ENCODE measurements at regions not wholly inside any gene's neighbourhood (a gene's known extent, or its start where the extent isn't known, plus 50 kb on each side); places are given as distances from the start of the nearest gene placed in this dataset.

GRCh38 chr9:74309654-74310053 is 187.5 kb upstream of the RORB start:
- intact Hi-C loops (cut with DNase I): no loop called here

GRCh38 chr9:74317235-74317634 is 179.9 kb upstream of the RORB start:
- ATAC-seq: no peak
- intact Hi-C loops (cut with DNase I): no loop called here
- Histone ChIP-seq H3K27ac (no peak overlapping the region), H3K9me3 (peaks cover 0 to 7% of the 10 kb centered on the region in 2 donors), H3K4me1 (no peaks in the 10 kb centered on the region), H3K4me3 (no peak overlapping the region), H3K36me3 (no peaks in the 10 kb centered on the region), H3K27me3 (no peaks in the 10 kb centered on the region)
- no peak for TF ChIP-seq CTCF (IDR thresholded peaks at IDR 0.05)
- no peak for DNase-seq

More at GRCh38 chr9:74309654-74310053, 187.5 kb upstream of the RORB start:
- H3K4me3 ChIP-seq: no peak overlapping the region
- no peaks in the 10 kb centered on the region for H3K36me3 ChIP-seq
- ATAC-seq (no peak), DNase-seq (no peak)
- H3K27ac ChIP-seq: no peak overlapping the region
- H3K27me3 ChIP-seq: no peaks in the 10 kb centered on the region
- no peaks in the 10 kb centered on the region for H3K4me1 ChIP-seq
- TF ChIP-seq CTCF (IDR thresholded peaks at IDR 0.05): no peak
- H3K9me3 ChIP-seq: no peaks in the 10 kb centered on the region

- no peaks in the 10 kb centered on the region for H3K4me1 ChIP-seq
- H3K27ac ChIP-seq: no peak overlapping the region
- no peaks in the 10 kb centered on the region for H3K36me3 ChIP-seq
- no peak for TF ChIP-seq CTCF (IDR thresholded peaks at IDR 0.05)
- peaks cover 0 to 3% of the 10 kb centered on the region in 2 donors for H3K9me3 ChIP-seq
- H3K27me3 ChIP-seq: no peaks in the 10 kb centered on the region
- H3K4me3 ChIP-seq: no peak overlapping the region
- DNase-seq (no peak), ATAC-seq (no peak)
- intact Hi-C loops (cut with DNase I): no loop called here
Observed at GRCh38 chr9:74321396-74321795, 175.7 kb upstream of the RORB start.

DNA sequence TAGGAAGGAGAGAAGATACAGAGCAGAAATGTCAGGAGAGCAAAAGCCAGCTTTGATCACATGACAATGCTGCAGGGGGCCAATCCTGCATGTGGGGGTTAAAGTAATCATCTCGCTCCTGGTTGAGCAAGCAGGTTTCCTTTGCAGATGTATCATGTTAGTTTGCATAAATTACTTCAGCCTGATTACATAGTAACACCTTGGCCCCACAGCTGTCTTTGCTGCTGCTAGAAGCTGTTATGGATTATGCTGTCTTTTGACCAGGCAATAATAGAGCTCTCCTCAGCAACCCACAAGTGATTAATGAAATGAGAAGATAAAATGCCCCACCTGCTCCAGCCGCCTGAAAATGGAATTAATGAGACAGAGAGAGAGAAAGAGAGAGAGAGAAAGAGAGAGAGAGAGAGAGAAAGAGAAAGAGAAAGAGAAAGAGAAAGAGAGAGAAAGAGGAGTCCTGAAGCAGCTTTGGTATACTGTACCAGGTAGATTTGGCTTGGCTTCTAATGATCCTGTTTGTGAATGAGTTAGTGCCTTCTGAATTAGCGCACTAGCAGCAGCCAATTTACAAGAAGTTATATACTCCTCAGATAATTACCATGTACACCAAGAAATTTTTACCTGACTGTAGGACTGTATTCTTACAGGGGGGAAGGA is 174.3 kb upstream of the RORB start:
- no peak overlapping the region for H3K4me3 ChIP-seq
- no peak for ATAC-seq
- no peak for TF ChIP-seq CTCF (IDR thresholded peaks at IDR 0.05)
- H3K27ac ChIP-seq: no peak overlapping the region
- H3K36me3 ChIP-seq: no peaks in the 10 kb centered on the region
- DNase-seq: no peak
- H3K9me3 ChIP-seq: peaks cover 0 to 3% of the 10 kb centered on the region in 2 donors
- no peaks in the 10 kb centered on the region for H3K27me3 ChIP-seq
- intact Hi-C loops (cut with DNase I): no loop called here
- H3K4me1 ChIP-seq: no peaks in the 10 kb centered on the region

DNA sequence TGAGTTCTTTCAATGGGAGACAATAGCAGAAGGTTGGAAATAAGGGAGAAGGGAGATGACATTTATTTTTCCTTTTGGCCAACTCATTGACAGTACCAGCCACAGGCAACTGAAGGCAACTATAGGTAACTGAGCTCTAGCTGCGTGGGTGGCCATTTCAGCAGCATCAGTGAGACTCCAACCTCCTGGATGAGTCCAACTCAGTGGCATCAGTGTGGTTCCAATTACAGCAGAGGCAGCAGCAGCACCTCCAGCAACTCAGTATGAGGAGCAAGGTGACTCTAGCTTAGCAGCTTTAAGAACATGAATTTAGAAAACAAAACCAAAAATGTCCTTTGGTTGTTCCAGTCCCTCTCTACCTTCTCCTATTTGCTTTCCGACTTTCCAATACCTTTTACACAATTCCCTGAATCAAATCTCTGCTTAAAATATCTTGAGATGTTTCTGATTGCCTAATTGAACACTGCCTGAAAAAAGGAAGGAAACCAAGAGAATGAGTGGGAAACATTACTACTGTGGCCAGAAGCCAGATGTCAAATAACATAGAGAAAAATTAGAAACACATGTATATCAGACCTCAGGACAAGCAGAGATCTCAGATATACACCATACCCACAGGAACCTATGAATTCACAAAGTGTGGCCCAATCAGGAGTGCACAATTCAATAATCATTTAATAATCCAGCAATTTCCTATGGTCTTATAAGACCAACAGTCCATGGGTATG is 166.5 kb upstream of the RORB start:
- no peak for TF ChIP-seq CTCF (IDR thresholded peaks at IDR 0.05)
- intact Hi-C loops (cut with DNase I): no loop called here
- H3K36me3 ChIP-seq: no peaks in the 10 kb centered on the region
- DNase-seq (no peak), ATAC-seq (no peak)
- no peak overlapping the region for H3K27ac ChIP-seq
- H3K4me1 ChIP-seq: no peaks in the 10 kb centered on the region
- H3K27me3 ChIP-seq: no peaks in the 10 kb centered on the region
- H3K4me3 ChIP-seq: no peak overlapping the region
- no peaks in the 10 kb centered on the region for H3K9me3 ChIP-seq

Data from left lung (tissue), 4 donors.